ENCODE measurements at regions not wholly inside any gene's neighbourhood (a gene's known extent, or its start where the extent isn't known, plus 50 kb on each side); places are given as distances from the start of the nearest gene placed in this dataset.

DNA sequence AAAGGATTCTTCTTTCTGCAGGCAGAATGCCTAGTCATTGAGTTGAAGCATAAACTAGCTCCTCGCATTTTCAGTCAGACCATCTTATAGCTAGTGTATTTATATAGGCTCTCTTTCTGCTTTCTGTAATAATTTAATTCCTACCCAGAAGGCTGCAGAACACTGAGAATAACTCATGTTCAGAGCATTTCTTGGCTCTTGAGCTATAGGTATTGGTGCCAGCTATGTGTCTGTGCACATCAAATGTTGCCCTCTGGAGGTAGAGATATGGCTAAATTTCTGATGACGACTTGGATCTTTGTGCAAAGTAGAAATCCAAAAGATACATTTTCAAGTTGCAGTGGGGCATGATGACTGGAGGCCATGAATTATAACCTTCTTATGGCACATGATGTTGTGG is 336.2 kb upstream of the TPM1 start:
- Mint-ChIP-seq H3K4me3 (no peak overlapping the region), H3K27me3 (peaks cover 4% of the 10 kb centered on the region), H3K9me3 (ENCODE audit: insufficient read depth) (no peaks in the 10 kb centered on the region), H3K27ac (no peak overlapping the region), H3K4me1 (no peaks in the 10 kb centered on the region)
- no peaks in the 10 kb centered on the region for H3K9me3 ChIP-seq (ENCODE audit: control extremely low read depth in 1 of 3, control insufficient read depth in 2 of 3, insufficient read depth in 1 of 3, low read length in 2 of 3)
- no peak overlapping the region for H3K4me3 ChIP-seq (ENCODE audit: control extremely low read depth in 1 of 5, extremely low read depth in 1 of 5, insufficient read depth in 1 of 5, low read depth in 2 of 5, low read length in 4 of 5)
- no peaks in the 10 kb centered on the region for H3K27me3 ChIP-seq (replicated peaks in 1 of 4; ENCODE audit: control extremely low read depth in 1 of 4, control insufficient read depth in 3 of 4, insufficient read depth in 4 of 4, low read length in 3 of 4)
- no peak overlapping the region for H3K27ac ChIP-seq (ENCODE audit: low read length in 2 of 2)
- intact Hi-C loops (cut with micrococcal nuclease), result no loop called here
- no peak overlapping the region for H3K9ac ChIP-seq (ENCODE audit: low read length)
- CTCF ChIA-PET, result no interaction called here
- ATAC-seq (ENCODE audit: low read depth) (no peak), DNase-seq (no peak)
- POLR2A ChIA-PET, result no interaction called here
- no peaks in the 10 kb centered on the region for H4K20me1 ChIP-seq (ENCODE audit: control insufficient read depth, insufficient read depth, low read length, poor library complexity, severe bottlenecking)
- H2AFZ ChIP-seq (ENCODE audit: insufficient read depth, low read depth, low read length, poor library complexity, severe bottlenecking), result no peak overlapping the region
- TF ChIP-seq EZH2 (IDR thresholded peaks at IDR 0.05; ENCODE audit: borderline replicate concordance, insufficient read depth, low read depth, low read length, poor library complexity, severe bottlenecking) (no peak), CTCF (IDR thresholded peaks at IDR 0.05) (no peak)
- H3K79me2 ChIP-seq (ENCODE audit: control insufficient read depth, insufficient read depth, low read length), result no peaks in the 10 kb centered on the region
- no peak overlapping the region for H3K4me2 ChIP-seq (replicated peaks; ENCODE audit: low read depth, low read length, poor library complexity, severe bottlenecking)
- no peaks in the 10 kb centered on the region for H3K4me1 ChIP-seq (ENCODE audit: control insufficient read depth in 2 of 2, insufficient read depth in 2 of 2, low read length in 2 of 2)
- no peaks in the 10 kb centered on the region for H3K36me3 ChIP-seq (replicated peaks in 1 of 2; ENCODE audit: control extremely low read depth in 1 of 2, control insufficient read depth in 1 of 2, extremely low read depth in 1 of 2, insufficient read depth in 2 of 2, low read length in 1 of 2)
- no CpG with 5 or more reads among the region's 2 CpGs for WGBS (ENCODE audit: insufficient coverage)

GRCh38 chr15:62708470-62708869 is 334.1 kb upstream of the TPM1 start:
- no peaks in the 10 kb centered on the region for H3K36me3 ChIP-seq (replicated peaks in 1 of 2; ENCODE audit: control extremely low read depth in 1 of 2, control insufficient read depth in 1 of 2, extremely low read depth in 1 of 2, insufficient read depth in 2 of 2, low read length in 1 of 2)
- H3K4me1 ChIP-seq (ENCODE audit: control insufficient read depth in 2 of 2, insufficient read depth in 2 of 2, low read length in 2 of 2), result no peaks in the 10 kb centered on the region
- H3K4me2 ChIP-seq (replicated peaks; ENCODE audit: low read depth, low read length, poor library complexity, severe bottlenecking), result no peak overlapping the region
- ChIA-PET POLR2A (no interaction called here), CTCF (no interaction called here)
- no peaks in the 10 kb centered on the region for H3K9me3 Mint-ChIP-seq (ENCODE audit: insufficient read depth)
- 96% methylated on average over 16 of the region's 16 CpGs for WGBS (ENCODE audit: insufficient coverage)
- no peak for ATAC-seq (ENCODE audit: low read depth)
- H3K27me3 Mint-ChIP-seq, result peaks cover 4% of the 10 kb centered on the region
- H3K27ac ChIP-seq (ENCODE audit: low read length in 2 of 2), result no peak overlapping the region
- no peaks in the 10 kb centered on the region for H3K9me3 ChIP-seq (ENCODE audit: control extremely low read depth in 1 of 3, control insufficient read depth in 2 of 3, insufficient read depth in 1 of 3, low read length in 2 of 3)
- H3K79me2 ChIP-seq (ENCODE audit: control insufficient read depth, insufficient read depth, low read length), result no peaks in the 10 kb centered on the region
- H3K9ac ChIP-seq (ENCODE audit: low read length), result no peak overlapping the region
- no peaks in the 10 kb centered on the region for H4K20me1 ChIP-seq (ENCODE audit: control insufficient read depth, insufficient read depth, low read length, poor library complexity, severe bottlenecking)
- H3K4me3 Mint-ChIP-seq, result no peak overlapping the region
- H2AFZ ChIP-seq (ENCODE audit: insufficient read depth, low read depth, low read length, poor library complexity, severe bottlenecking), result no peak overlapping the region
- DNase-seq, result no peak
- no peaks in the 10 kb centered on the region for H3K27me3 ChIP-seq (replicated peaks in 1 of 4; ENCODE audit: control extremely low read depth in 1 of 4, control insufficient read depth in 3 of 4, insufficient read depth in 4 of 4, low read length in 3 of 4)
- intact Hi-C loops (cut with micrococcal nuclease), result no loop called here
- H3K4me3 ChIP-seq (ENCODE audit: control extremely low read depth in 1 of 5, extremely low read depth in 1 of 5, insufficient read depth in 1 of 5, low read depth in 2 of 5, low read length in 4 of 5), result no peak overlapping the region
- TF ChIP-seq CTCF (IDR thresholded peaks at IDR 0.05) (no peak), EZH2 (IDR thresholded peaks at IDR 0.05; ENCODE audit: borderline replicate concordance, insufficient read depth, low read depth, low read length, poor library complexity, severe bottlenecking) (no peak)
- no peak overlapping the region for H3K27ac Mint-ChIP-seq
- no peaks in the 10 kb centered on the region for H3K4me1 Mint-ChIP-seq

Data from B cell (primary cell).